HG03159 (cell line): ENCODE measurements at regions not wholly inside any gene's neighbourhood (a gene's known extent, or its start where the extent isn't known, plus 50 kb on each side); places are given as distances from the start of the nearest gene placed in this dataset.
"Not testable (repeated sequence)": the region's sequence is repeated elsewhere in the genome, so short reads cannot be mapped to it uniquely, and the experiment has no call there.

Experiments
- ATAC-seq: cut with Tn5 transposase; IDR thresholded peaks from one replicate; pipeline ENCODE4 v1.9.1; 2021; ENCODE audit warnings: mild to moderate bottlenecking, moderate library complexity; ENCODE audit not compliant: unreplicated experiment

- ATAC-seq, result no peak
Observed at GRCh38 chr10:56298941-56299340, 62.1 kb downstream of the ZWINT start.

- no peak for ATAC-seq
Observed at GRCh38 chr10:56296618-56297017, 64.4 kb downstream of the ZWINT start.

GRCh38 chr10:56288403-56288802, 72.7 kb downstream of the ZWINT start:
- no peak for ATAC-seq

GRCh38 chr10:56286096-56286495, 75.0 kb downstream of the ZWINT start:
- ATAC-seq, result no peak

GRCh38 chr10:56279270-56279669, 81.8 kb downstream of the ZWINT start:
- ATAC-seq, result no peak

- ATAC-seq, result no peak
Observed at GRCh38 chr10:56269181-56269580, 91.9 kb downstream of the ZWINT start.

GRCh38 chr10:56266120-56266519, 94.9 kb downstream of the ZWINT start:
- ATAC-seq, result no peak

- ATAC-seq, result no peak
Observed at GRCh38 chr10:56258991-56259390, 102.1 kb downstream of the ZWINT start.

- ATAC-seq, result no peak
Observed at GRCh38 chr10:56258378-56258777, 102.7 kb downstream of the ZWINT start.

GRCh38 chr10:56255298-56255697, 105.8 kb downstream of the ZWINT start:
- ATAC-seq, result no peak

GRCh38 chr10:56240471-56240870, 120.6 kb downstream of the ZWINT start:
- no peak for ATAC-seq

GRCh38 chr10:56231436-56231835, 129.6 kb downstream of the ZWINT start:
- no peak for ATAC-seq

GRCh38 chr10:56222237-56222636, 138.8 kb downstream of the ZWINT start:
- no peak for ATAC-seq

- no peak for ATAC-seq
Observed at GRCh38 chr10:56212951-56213350, 148.1 kb downstream of the ZWINT start.

GRCh38 chr10:56181607-56182006, 179.5 kb downstream of the ZWINT start:
- ATAC-seq, result peak; percentile 65

- ATAC-seq, result no peak
Observed at GRCh38 chr10:56178210-56178609, 182.8 kb downstream of the ZWINT start.

GRCh38 chr10:56155091-56155513, 206.0 kb downstream of the ZWINT start:
- not testable (repeated sequence) for ATAC-seq

GRCh38 chr10:56146806-56147205, 214.3 kb downstream of the ZWINT start:
- ATAC-seq, result no peak

GRCh38 chr10:56142092-56142728, 218.8 kb downstream of the ZWINT start:
- peak; percentile 86 for ATAC-seq

GRCh38 chr10:56139405-56139804, 221.7 kb downstream of the ZWINT start:
- no peak for ATAC-seq

GRCh38 chr10:56135828-56136227, 225.2 kb downstream of the ZWINT start:
- no peak for ATAC-seq

- no peak for ATAC-seq
Observed at GRCh38 chr10:56123247-56123646, 237.8 kb downstream of the ZWINT start.

GRCh38 chr10:56116684-56117083, 244.4 kb downstream of the ZWINT start:
- no peak for ATAC-seq
